HG03139 (cell line): ENCODE measurements at regions not wholly inside any gene's neighbourhood (a gene's known extent, or its start where the extent isn't known, plus 50 kb on each side); places are given as distances from the start of the nearest gene placed in this dataset.

Experiments used
- ATAC-seq: cut with Tn5 transposase; IDR thresholded peaks from one replicate; pipeline ENCODE4 v1.9.1; 2021; ENCODE audit not compliant: unreplicated experiment

GRCh38 chr14:51468523-51468922, 183.2 kb upstream of the FRMD6 start:
- ATAC-seq = no peak

- ATAC-seq = no peak
Measured at GRCh38 chr14:51472881-51473280, 178.8 kb upstream of the FRMD6 start.

- ATAC-seq = no peak
Measured at GRCh38 chr14:51473351-51473750, 178.4 kb upstream of the FRMD6 start.

GRCh38 chr14:51473808-51474565, 177.7 kb upstream of the FRMD6 start:
- ATAC-seq = no peak

GRCh38 chr14:51474854-51475253, 176.9 kb upstream of the FRMD6 start:
- no peak for ATAC-seq

- ATAC-seq = no peak
Measured at GRCh38 chr14:51478175-51478621, 173.5 kb upstream of the FRMD6 start.

GRCh38 chr14:51479584-51480325, 172.0 kb upstream of the FRMD6 start:
- peak; percentile 65 for ATAC-seq

GRCh38 chr14:51481643-51482042, 170.1 kb upstream of the FRMD6 start:
- ATAC-seq = no peak

GRCh38 chr14:51482102-51482501, 169.6 kb upstream of the FRMD6 start:
- ATAC-seq = no peak

- ATAC-seq = no peak
Measured at GRCh38 chr14:51484485-51484884, 167.2 kb upstream of the FRMD6 start.

GRCh38 chr14:51485733-51486132, 166.0 kb upstream of the FRMD6 start:
- ATAC-seq = no peak

- no peak for ATAC-seq
Measured at GRCh38 chr14:51487848-51488247, 163.9 kb upstream of the FRMD6 start.

- ATAC-seq = no peak
Measured at GRCh38 chr14:51488569-51489220, 163.0 kb upstream of the FRMD6 start.

- ATAC-seq = no peak
Measured at GRCh38 chr14:51490205-51490604, 161.5 kb upstream of the FRMD6 start.

- no peak for ATAC-seq
Measured at GRCh38 chr14:51491036-51491545, 160.6 kb upstream of the FRMD6 start.

- ATAC-seq = no peak
Measured at GRCh38 chr14:51491776-51492175, 159.9 kb upstream of the FRMD6 start.

- ATAC-seq = no peak
Measured at GRCh38 chr14:51495319-51495718, 156.4 kb upstream of the FRMD6 start.

- no peak for ATAC-seq
Measured at GRCh38 chr14:51498411-51499227, 153.1 kb upstream of the FRMD6 start.

GRCh38 chr14:51500776-51501175, 150.9 kb upstream of the FRMD6 start:
- ATAC-seq = no peak

GRCh38 chr14:51501746-51502145, 150.0 kb upstream of the FRMD6 start:
- no peak for ATAC-seq

- no peak for ATAC-seq
Measured at GRCh38 chr14:51504669-51505068, 147.0 kb upstream of the FRMD6 start.
